Testis (tissue), 2 donors: ENCODE measurements at regions not wholly inside any gene's neighbourhood (a gene's known extent, or its start where the extent isn't known, plus 50 kb on each side); places are given as distances from the start of the nearest gene placed in this dataset.

ENCODE experiments used
- DNase-seq: peaks from one replicate; pipeline ENCODE4 v3.0.0-alpha.2; 2019
- H3K27ac ChIP-seq, 2 donors: fragments of 200-600 bp; sonication (generic); one replicate each; pipeline ENCODE4 v1.5.1; 2019
- H3K27me3 ChIP-seq: fragments of 200-600 bp; sonication (generic); one replicate; pipeline ENCODE4 v1.5.1; 2019
- H3K36me3 ChIP-seq: fragments of 200-600 bp; sonication (generic); one replicate; pipeline ENCODE4 v1.5.1; 2017; ENCODE audit warnings: low read depth; ENCODE audit errors: missing control alignments
- H3K4me1 ChIP-seq: fragments of 200-600 bp; sonication (generic); one replicate; pipeline ENCODE4 v1.5.1; 2019
- H3K4me3 ChIP-seq, 2 donors: fragments of 200-600 bp; sonication (generic); one replicate each; pipeline ENCODE4 v1.5.1; 2017 to 2019
- H3K9me3 ChIP-seq: fragments of 200-600 bp; sonication (generic); one replicate; pipeline ENCODE4 v1.5.1; 2017
- POLR2A ChIP-seq: fragments of 450-650 bp; IDR thresholded peaks from one replicate; pipeline ENCODE4 v1.6.1; 2017; ENCODE audit warnings: antibody characterized with exemption, mild to moderate bottlenecking, moderate library complexity
- WGBS, 2 donors: methylation state at CpG; one replicate each; pipeline ENCODE4 v1.1.5; 2018; 5-methylcytosine and 5-hydroxymethylcytosine counted together
- intact Hi-C: fragments of 100-400 bp; cut with DNase I; formaldehyde crosslinking; loops from one replicate; pipeline ENCODE4 v1.15.1; 2023; ENCODE audit warnings: low total_unique reads
- TF ChIP-seq, protein P1 (sequence below), 3 experiments: fragments of 450-650 bp in 2 of 3; fragments of 200-600 bp in 1 of 3; sonication (generic) in 1 of 3; IDR thresholded peaks; one replicate each; pipeline ENCODE4 v1.5.1; 2016 to 2019; ENCODE audit warnings: antibody characterized with exemption in 3 of 3, mild to moderate bottlenecking in 2 of 3, moderate library complexity in 1 of 3

DNA sequence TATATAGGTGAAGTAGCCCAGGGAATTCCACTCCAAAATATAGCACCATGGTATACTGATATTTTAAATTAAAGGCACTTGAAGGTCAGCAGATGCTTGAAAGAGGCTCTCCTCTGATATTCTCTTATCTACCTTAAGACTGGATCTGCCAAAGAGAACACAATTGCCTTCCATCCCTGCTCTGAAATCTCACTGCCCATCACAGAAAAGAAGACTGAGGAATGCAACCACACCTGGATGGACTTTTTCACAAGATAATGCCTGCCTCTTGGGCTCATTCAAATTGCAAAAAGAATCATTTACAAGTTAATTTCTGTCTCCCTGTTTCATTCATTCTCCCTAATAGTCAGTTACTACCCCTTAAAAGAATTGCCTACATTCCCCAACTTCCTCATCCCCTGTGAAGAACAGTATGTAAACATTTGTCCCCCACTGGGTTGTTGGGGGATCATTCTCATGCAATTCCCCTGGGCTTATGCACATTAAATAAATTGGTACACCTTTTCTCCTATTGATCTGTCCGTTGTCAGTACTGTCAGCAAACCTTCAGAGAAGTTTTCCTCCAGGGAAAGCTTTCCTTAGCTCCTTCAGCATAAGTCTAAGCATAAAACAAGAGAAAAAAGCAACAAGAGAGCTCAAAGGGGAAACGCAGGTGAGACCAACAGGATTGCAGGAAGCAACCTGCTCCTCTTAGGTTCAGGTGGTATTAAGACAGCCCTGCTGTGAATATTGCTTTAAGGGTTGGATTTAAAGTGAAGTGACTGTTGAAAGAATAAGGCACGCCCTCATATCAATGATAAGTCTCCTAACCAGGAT lies 171.4 kb upstream of the SLC30A5 start:
- Histone ChIP-seq H3K4me1 (no peaks in the 10 kb centered on the region), H3K9me3 (no peaks in the 10 kb centered on the region), H3K36me3 (no peaks in the 10 kb centered on the region), H3K4me3 (no peak overlapping the region), H3K27ac (no peak overlapping the region), H3K27me3 (no peaks in the 10 kb centered on the region)
- TF ChIP-seq POLR2A, result no peak
- TF ChIP-seq, protein P1, sequence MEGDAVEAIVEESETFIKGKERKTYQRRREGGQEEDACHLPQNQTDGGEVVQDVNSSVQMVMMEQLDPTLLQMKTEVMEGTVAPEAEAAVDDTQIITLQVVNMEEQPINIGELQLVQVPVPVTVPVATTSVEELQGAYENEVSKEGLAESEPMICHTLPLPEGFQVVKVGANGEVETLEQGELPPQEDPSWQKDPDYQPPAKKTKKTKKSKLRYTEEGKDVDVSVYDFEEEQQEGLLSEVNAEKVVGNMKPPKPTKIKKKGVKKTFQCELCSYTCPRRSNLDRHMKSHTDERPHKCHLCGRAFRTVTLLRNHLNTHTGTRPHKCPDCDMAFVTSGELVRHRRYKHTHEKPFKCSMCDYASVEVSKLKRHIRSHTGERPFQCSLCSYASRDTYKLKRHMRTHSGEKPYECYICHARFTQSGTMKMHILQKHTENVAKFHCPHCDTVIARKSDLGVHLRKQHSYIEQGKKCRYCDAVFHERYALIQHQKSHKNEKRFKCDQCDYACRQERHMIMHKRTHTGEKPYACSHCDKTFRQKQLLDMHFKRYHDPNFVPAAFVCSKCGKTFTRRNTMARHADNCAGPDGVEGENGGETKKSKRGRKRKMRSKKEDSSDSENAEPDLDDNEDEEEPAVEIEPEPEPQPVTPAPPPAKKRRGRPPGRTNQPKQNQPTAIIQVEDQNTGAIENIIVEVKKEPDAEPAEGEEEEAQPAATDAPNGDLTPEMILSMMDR (IDR thresholded peaks at IDR 0.05), result no peak
- 68 to 78% methylated on average over 3 of the region's 3 CpGs for WGBS, 2 donors
- intact Hi-C loops, result no loop called here
- no peak for DNase-seq

DNA sequence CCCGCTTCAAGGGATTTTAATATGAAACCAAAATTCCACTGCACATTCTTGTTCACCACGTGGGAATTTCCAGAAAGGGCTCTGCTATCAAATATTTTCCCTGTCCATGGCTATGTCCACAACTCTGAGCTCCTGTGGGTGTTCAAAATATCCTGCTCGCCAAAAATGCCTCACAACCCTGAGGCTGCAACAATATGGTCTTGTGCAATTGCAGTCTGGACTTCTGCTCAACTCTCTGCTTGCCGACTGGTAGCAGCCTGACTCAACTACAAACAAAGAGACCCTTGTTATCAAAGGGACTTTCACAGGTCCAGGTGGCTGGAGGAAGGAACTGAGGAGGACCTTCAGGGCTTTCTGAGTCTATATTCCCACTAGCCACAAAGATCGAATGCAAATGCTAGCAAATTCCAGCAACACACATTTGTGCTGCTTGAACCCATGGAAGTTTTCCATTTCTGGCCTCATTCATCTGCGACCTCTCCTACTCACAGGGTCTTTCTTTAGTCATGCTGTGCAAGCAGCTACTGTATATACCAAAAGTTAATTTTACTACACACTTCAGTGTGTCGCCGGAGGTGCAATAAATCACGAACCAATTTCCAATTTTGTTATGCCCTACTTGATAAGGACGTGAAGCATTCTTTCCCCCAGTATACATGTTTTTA lies 169.2 kb upstream of the SLC30A5 start:
- no peaks in the 10 kb centered on the region for H3K9me3 ChIP-seq
- 69 to 74% methylated on average over 10 of the region's 10 CpGs for WGBS, 2 donors
- DNase-seq, result no peak

DNA sequence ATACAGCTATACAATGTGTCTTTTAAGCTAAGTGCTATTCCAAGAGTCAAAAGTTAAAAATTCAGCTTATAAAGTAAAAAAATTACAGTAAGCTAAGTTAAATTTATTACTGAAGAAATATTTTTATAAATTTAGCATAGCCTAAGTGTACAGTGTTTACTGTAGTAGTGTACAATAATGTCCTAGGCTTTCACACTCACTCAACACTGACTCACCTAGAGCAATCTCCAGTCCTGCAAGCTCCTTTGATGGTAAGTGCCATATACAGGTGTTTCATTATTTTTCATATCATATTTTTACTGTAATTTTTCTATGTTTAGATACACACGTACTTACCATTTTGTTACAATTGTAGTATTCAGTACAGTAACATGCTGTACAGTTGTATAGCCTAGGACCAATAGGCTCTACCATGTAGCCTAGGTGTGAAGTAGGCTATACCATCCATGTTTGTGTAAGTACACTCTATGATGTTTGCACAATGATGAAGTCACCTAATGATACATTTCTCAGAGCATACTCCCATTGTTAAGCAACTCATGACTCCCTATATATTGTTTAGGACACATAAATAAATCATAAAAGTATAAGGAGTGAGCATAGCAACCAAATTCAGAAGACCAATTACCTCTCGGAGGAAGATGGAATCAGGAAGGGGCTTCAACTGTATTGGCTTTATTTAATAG lies 165.1 kb upstream of the SLC30A5 start:
- H3K4me1 ChIP-seq, result no peaks in the 10 kb centered on the region
- H3K36me3 ChIP-seq, result no peaks in the 10 kb centered on the region
- TF ChIP-seq POLR2A, result no peak
- TF ChIP-seq, protein P1 (IDR thresholded peaks at IDR 0.05), result no peak
- 88 to 95% methylated on average over 2 of the region's 2 CpGs for WGBS, 2 donors
- H3K4me3 ChIP-seq, result no peak overlapping the region
- DNase-seq, result no peak
- no peak overlapping the region for H3K27ac ChIP-seq
- no peaks in the 10 kb centered on the region for H3K27me3 ChIP-seq
- intact Hi-C loops, result no loop called here
- no peaks in the 10 kb centered on the region for H3K9me3 ChIP-seq

More for the DNA sequence above, 169.2 kb upstream of the SLC30A5 start:
- no peak overlapping the region for H3K4me3 ChIP-seq
- intact Hi-C loops, result no loop called here
- TF ChIP-seq POLR2A, result no peak
- TF ChIP-seq, protein P1 (IDR thresholded peaks at IDR 0.05), result no peak
- no peaks in the 10 kb centered on the region for H3K27me3 ChIP-seq
- no peaks in the 10 kb centered on the region for H3K4me1 ChIP-seq
- no peaks in the 10 kb centered on the region for H3K36me3 ChIP-seq
- H3K27ac ChIP-seq, result no peak overlapping the region

DNA sequence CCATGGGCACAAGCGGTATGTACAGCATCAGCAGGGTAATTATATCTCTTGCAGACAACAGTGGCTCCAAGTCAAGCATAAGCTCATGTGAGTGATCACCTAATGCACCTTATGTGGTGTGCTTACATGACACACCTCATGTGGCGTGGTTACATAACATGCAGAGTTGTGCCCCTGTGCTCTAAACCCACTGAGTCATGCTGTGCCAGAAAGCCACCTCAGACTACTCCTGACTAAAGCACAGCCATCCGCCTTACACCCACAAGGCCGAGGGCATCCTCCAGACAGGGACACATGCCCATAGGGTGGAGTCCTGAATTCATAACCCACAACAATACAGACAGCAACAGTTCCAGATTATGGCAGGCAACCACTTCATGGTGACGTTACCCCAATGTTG lies 163.7 kb upstream of the SLC30A5 start:
- Histone ChIP-seq H3K4me3 (no peak overlapping the region), H3K36me3 (no peaks in the 10 kb centered on the region), H3K27me3 (no peaks in the 10 kb centered on the region), H3K9me3 (no peaks in the 10 kb centered on the region), H3K27ac (no peak overlapping the region), H3K4me1 (no peaks in the 10 kb centered on the region)
- DNase-seq, result no peak
- TF ChIP-seq, protein P1 (IDR thresholded peaks at IDR 0.05), result no peak
- TF ChIP-seq POLR2A, result no peak
- intact Hi-C loops, result no loop called here
- WGBS, 2 donors, result 96 to 99% methylated on average over 5 of the region's 5 CpGs
